Left ventricle myocardium inferior (tissue), 1 donor: ENCODE measurements at regions not wholly inside any gene's neighbourhood (a gene's known extent, or its start where the extent isn't known, plus 50 kb on each side); places are given as distances from the start of the nearest gene placed in this dataset.
A peak's percentile ranks its signal among the peaks of the same experiment; 100 is the strongest.

ENCODE experiments used
- DNase-seq: peaks from one replicate; pipeline ENCODE4 v3.0.0-alpha.2; 2020
- H3K27ac ChIP-seq: fragments of 200-600 bp; replicated peaks from 2 replicates; pipeline ENCODE4 v1.8.0; 2021
- H3K27me3 ChIP-seq: fragments of 200-600 bp; 2 replicates; pipeline ENCODE4 v1.8.0; 2021; ENCODE audit warnings: low read depth
- H3K36me3 ChIP-seq: fragments of 200-600 bp; 2 replicates; pipeline ENCODE4 v1.8.0; 2021
- H3K4me1 ChIP-seq: fragments of 200-600 bp; 2 replicates; pipeline ENCODE4 v1.8.0; 2021
- H3K4me3 ChIP-seq: fragments of 200-600 bp; 2 replicates; pipeline ENCODE4 v1.8.0; 2021; ENCODE audit warnings: mild to moderate bottlenecking, moderate library complexity
- H3K9me3 ChIP-seq: fragments of 200-600 bp; replicated peaks from 2 replicates; pipeline ENCODE4 v1.8.0; 2021
- CTCF ChIP-seq: fragments of 200-600 bp; IDR thresholded peaks from 2 replicates; pipeline ENCODE4 v1.8.0; 2021; ENCODE audit warnings: antibody characterized with exemption, mild to moderate bottlenecking, borderline replicate concordance
- intact Hi-C: fragments of 100-400 bp; cut with micrococcal nuclease; formaldehyde crosslinking; loops from one replicate; pipeline ENCODE4 v1.11.0; 2022
- donor health status: DM: no; HTN: yes; CAD: no; lungs with severe emphysema.

DNA sequence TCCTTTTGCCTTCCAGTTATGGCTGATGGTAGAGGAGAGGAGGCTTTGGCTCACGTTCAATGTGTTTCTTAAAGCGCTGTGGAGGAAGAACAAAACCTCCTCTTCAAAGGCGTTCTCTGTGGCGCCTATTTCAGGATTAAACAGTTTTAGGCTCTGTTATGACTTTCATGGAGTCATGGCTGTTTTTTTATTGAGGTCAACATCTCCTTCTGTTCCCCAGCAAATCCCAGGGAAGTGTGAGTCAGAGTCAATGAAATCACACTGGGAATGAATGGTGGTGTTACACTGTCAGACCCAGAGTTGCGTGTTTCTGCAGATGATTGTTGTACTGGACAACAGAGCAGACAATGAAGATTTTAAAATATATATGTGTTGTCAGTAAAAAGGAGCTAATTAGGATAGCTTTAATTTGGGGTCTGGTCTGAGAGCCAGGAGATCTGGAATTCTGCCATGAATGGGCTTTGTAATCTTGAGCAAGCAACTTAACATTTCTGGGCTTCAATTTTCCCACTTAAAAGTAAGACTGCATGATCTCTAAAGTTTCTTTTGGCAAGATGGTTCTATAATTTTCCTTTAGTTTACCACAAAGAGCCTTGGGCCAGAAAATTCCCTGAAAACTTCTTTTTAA is 240.7 kb downstream of the CSNK1G3 start:
- H3K36me3 ChIP-seq = no peaks in the 10 kb centered on the region
- intact Hi-C loops = no loop called here
- H3K27ac ChIP-seq = peak overlapping the region; percentile 54
- no peak for TF ChIP-seq CTCF
- H3K4me3 ChIP-seq = no peak overlapping the region
- DNase-seq = no peak
- H3K9me3 ChIP-seq = no peaks in the 10 kb centered on the region
- peaks cover 34% of the 10 kb centered on the region for H3K4me1 ChIP-seq
- no peaks in the 10 kb centered on the region for H3K27me3 ChIP-seq

- TF ChIP-seq CTCF = no peak
- Histone ChIP-seq H3K27me3 (no peaks in the 10 kb centered on the region), H3K9me3 (no peaks in the 10 kb centered on the region), H3K27ac (no peak overlapping the region), H3K4me1 (peaks cover 28% of the 10 kb centered on the region), H3K36me3 (no peaks in the 10 kb centered on the region), H3K4me3 (no peak overlapping the region)
- DNase-seq = no peak
- intact Hi-C loops = no loop called here
Measured at GRCh38 chr5:123751670-123752069, 239.7 kb downstream of the CSNK1G3 start.

DNA sequence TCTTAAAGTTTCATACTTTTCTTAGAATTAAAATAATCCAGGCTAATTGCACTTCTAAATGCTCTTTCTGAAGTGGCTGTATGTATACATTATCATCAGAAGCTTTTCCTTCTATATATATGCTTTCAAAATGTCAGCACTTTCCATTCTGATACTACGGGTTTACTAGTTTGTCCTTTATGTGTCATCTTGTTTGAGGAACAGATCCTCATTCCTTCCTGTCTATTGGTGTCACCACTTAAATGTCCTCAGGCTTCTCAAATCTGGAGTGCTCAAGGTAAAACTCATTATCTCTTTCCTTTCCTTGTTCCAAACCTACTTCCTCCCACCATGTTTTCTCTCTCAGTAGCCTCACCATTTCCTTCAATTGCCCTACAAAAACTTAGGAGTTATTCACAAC is 236.3 kb downstream of the CSNK1G3 start:
- no peaks in the 10 kb centered on the region for H3K27me3 ChIP-seq
- intact Hi-C loops = no loop called here
- no peak overlapping the region for H3K27ac ChIP-seq
- TF ChIP-seq CTCF = no peak
- no peak overlapping the region for H3K4me3 ChIP-seq
- no peak for DNase-seq
- H3K9me3 ChIP-seq = no peaks in the 10 kb centered on the region
- H3K4me1 ChIP-seq = no peaks in the 10 kb centered on the region
- H3K36me3 ChIP-seq = no peaks in the 10 kb centered on the region

- Histone ChIP-seq H3K4me1 (no peaks in the 10 kb centered on the region), H3K27me3 (no peaks in the 10 kb centered on the region), H3K36me3 (no peaks in the 10 kb centered on the region), H3K4me3 (no peak overlapping the region), H3K9me3 (no peaks in the 10 kb centered on the region), H3K27ac (no peak overlapping the region)
- no peak for DNase-seq
- TF ChIP-seq CTCF = no peak
- intact Hi-C loops = no loop called here
Measured at GRCh38 chr5:123746683-123747360, 234.8 kb downstream of the CSNK1G3 start.

DNA sequence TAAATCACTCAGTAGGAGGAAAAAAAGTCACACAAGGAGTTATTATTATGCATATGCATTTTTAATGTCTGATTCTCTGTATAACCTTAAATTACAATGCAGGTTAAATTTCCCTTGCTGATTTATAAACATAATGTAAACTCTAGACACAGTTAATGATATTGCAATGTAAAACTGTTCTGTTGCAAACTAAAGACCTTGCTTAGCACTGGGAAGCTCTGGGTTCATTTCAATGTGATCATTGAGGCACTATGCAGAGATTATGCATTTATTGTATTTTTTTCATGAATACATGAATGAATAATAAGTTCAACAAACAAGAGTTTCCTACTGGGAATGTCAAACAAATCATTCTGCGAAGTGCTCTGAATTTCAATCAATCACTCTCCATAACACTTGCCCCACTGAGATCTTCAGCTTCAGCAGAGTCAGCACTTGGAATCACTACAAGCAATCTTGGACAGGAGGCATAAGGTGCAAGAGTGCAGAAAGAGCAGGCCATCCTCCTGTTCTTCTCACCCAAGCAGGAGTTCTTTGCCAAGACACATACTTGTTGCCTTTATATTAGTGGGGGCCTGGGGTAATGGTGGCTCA is 232.1 kb downstream of the CSNK1G3 start:
- intact Hi-C loops = no loop called here
- Histone ChIP-seq H3K4me1 (no peaks in the 10 kb centered on the region), H3K27ac (no peak overlapping the region), H3K9me3 (no peaks in the 10 kb centered on the region), H3K4me3 (no peak overlapping the region), H3K36me3 (no peaks in the 10 kb centered on the region), H3K27me3 (no peaks in the 10 kb centered on the region)
- no peak for DNase-seq
- no peak for TF ChIP-seq CTCF
